DND-41 (cell line): ENCODE measurements at regions not wholly inside any gene's neighbourhood (a gene's known extent, or its start where the extent isn't known, plus 50 kb on each side); places are given as distances from the start of the nearest gene placed in this dataset.
"Not testable (repeated sequence)": the region's sequence is repeated elsewhere in the genome, so short reads cannot be mapped to it uniquely, and the experiment has no call there.

Experiments
- CTCF ChIP-seq: IDR thresholded peaks from 2 replicates; pipeline ENCODE4 v1.5.1; 2012; ENCODE audit warnings: borderline replicate concordance, low read length, moderate library complexity, mild to moderate bottlenecking; ENCODE audit not compliant: poor library complexity, severe bottlenecking; ENCODE audit errors: extremely low read depth
- EZH2 ChIP-seq: IDR thresholded peaks from 3 replicates; pipeline ENCODE4 v1.6.1; 2012; ENCODE audit warnings: borderline replicate concordance, low read depth, mild to moderate bottlenecking, moderate library complexity, low read length, inconsistent platforms; ENCODE audit not compliant: severe bottlenecking

DNA sequence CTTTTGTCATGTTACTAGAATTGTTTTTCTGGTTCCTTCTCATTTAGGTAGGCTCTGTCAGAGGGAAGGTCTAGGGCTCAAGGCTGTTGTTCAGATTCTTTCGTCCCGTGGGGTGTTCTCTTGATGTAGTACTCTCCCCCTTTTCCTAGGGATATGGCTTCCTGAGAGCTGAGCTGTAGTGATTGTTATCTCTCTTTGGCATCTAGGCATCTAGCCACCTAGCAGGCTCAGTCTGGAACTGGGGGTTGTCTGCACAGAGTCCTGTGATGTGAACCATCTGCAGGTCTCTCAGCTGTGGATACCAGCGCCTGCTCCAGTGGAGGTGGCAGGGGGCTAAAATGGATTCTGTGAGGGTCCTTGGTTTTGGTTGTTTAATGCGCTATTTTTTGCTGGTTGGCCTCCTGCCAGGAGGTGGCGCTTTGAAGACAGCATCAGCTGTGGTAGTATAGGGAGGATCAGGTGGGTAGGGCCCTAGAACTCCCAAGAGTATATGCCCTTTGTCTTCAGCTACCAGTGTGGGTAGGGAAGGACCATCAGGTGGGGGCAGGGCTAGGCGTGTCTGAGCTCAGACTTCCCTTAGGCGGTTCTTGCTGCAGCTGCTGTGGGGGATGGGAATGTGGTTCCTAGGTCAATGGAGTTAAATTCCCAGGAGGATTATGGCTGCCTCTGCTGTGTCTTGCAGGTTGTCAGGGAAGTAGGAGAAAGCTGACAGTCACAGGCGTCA lies 78.1 kb upstream of the RAB40AL start:
- TF ChIP-seq CTCF, result peak; percentile 23
- not testable (repeated sequence) for TF ChIP-seq EZH2
